ENCODE measurements at regions not wholly inside any gene's neighbourhood (a gene's known extent, or its start where the extent isn't known, plus 50 kb on each side); places are given as distances from the start of the nearest gene placed in this dataset.
"Not testable (repeated sequence)": the region's sequence is repeated elsewhere in the genome, so short reads cannot be mapped to it uniquely, and the experiment has no call there.

GRCh38 chr2:224178056-224178455, 139.0 kb upstream of the SERPINE2 start:
- no peak for DNase-seq (ENCODE audit: low read depth, low spot score)

- DNase-seq (ENCODE audit: low read depth, low spot score), result no peak
These were observed 136.5 kb upstream of the SERPINE2 start for GRCh38 chr2:224175538-224175937.

- DNase-seq (ENCODE audit: low read depth, low spot score), result no peak
These were observed 135.9 kb upstream of the SERPINE2 start for GRCh38 chr2:224174990-224175389.

DNA sequence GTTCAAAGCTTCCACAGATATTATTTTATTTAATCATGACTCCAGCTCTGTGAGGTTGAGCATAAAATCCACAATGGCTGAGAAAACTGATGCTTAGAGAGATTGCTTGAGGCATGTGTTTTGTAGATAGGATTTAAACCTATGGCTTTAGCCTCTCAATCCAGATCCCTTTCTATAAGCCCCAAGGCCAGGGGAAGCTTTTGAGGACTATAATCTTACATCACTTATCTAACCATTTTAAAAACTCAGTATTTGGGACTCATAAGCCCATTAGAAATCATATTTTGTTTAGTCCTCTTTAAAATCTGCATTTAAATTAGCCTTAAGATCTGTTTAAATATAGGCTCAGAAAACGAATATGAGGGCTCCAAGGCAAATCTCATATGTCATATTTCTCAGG, 135.4 kb upstream of the SERPINE2 start:
- DNase-seq (ENCODE audit: low read depth, low spot score), result no peak

GRCh38 chr2:224173933-224174332, 134.8 kb upstream of the SERPINE2 start:
- DNase-seq (ENCODE audit: low read depth, low spot score), result no peak

- no peak for DNase-seq (ENCODE audit: low read depth, low spot score)
These were observed 134.1 kb upstream of the SERPINE2 start for GRCh38 chr2:224173210-224173609.

DNA sequence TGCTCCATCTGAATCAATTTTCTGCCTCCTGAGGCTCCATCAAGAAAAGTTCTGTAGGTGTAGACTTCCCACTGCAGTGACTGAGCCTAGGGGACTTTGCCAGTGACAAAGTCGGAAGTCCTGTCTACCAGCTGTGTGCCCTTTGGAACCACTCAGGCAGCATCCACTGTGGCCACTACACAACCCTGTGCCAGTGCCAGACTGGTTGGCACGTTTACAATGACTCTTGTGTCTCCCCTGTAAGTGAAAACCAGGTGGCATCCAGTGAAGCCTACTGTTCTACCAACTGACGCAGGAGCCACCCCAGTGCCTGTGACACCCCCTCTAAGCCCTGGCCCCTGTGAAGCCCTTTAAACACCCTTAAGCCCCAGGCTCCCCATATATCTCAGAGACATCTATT, 132.1 kb upstream of the SERPINE2 start:
- no peak for DNase-seq (ENCODE audit: low read depth, low spot score)

DNA sequence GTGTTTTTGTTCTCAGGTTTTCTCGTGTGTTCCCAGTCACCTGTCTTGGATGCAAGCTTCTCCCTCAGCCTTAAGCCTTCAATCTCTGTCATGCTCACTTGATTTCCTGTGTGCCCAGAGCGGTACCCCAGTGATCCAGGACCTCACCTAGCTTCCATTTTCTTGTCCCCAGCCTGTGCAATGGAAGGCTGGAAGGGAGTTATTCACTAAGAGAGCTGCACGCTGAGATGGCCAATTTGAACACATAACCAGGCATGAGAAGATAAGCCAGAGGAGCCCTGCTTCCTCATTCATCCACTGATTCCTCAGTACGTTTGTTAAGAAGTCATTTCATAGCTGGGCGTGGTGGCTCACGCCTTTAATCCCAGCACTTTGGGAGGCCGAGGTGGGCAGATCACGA, 130.8 kb upstream of the SERPINE2 start:
- no peak for DNase-seq (ENCODE audit: low read depth, low spot score)

- DNase-seq (ENCODE audit: low read depth, low spot score), result not testable (repeated sequence)
These were observed 128.7 kb upstream of the SERPINE2 start for GRCh38 chr2:224167781-224168180.

DNA sequence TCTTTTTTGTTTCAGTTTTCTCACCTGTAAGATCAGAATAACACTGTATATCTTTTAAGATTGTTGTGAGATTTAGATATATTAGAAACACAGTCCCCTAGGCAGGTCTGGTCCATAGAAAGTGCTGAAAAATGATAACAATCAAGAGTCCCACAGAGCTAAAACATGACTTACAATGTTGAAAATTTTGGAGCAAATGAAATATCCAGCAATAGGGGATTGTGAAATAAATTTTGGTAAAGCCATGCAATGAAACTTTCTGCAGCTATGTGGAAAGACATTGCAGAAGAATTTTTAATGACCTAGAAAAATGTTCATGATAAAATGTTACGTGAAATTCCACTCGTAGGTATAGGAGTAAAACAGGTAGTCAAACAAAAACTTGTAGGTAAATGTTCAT, 127.6 kb upstream of the SERPINE2 start:
- DNase-seq (ENCODE audit: low read depth, low spot score), result no peak

- DNase-seq (ENCODE audit: low read depth, low spot score), result no peak
These were observed 126.8 kb upstream of the SERPINE2 start for GRCh38 chr2:224165901-224166319.

DNA sequence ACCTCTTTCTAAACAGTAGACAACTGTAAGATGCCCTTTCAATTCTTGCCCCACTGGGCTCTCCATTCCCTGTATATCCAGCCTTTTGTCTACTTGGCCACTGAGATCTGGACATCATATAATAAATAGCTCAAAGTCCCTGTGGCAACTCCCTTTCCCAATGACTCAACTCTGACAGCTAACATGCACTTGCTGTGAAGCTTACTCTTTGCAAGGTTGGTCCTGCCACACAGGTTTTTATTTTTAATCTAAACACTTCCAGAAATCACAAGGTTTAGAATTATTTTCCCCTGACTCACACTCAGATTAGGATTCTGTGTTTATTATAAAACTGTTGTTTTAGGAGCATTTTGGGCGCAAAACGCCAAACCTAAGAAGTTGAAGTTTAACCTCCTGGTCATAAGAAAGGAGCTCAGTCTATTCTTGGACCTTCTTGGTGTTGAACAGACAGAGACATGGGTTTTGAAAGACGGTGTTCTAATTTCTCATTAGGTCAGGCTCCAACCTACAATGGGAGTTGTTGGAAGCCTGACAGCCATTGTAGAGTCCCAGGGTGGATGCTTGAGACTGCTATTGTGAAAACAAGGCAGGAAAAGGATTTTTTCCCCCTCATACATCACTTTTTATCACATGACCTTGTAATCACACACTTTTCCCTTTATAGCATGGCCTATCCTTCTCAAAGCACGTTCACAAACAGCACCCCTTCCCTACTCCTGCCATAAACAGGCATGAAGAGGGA, 124.7 kb upstream of the SERPINE2 start:
- no peak for DNase-seq (ENCODE audit: low read depth, low spot score)

GRCh38 chr2:224162122-224162521, 123.0 kb upstream of the SERPINE2 start:
- no peak for DNase-seq (ENCODE audit: low read depth, low spot score)

GRCh38 chr2:224161712-224162111, 122.6 kb upstream of the SERPINE2 start:
- no peak for DNase-seq (ENCODE audit: low read depth, low spot score)

DNA sequence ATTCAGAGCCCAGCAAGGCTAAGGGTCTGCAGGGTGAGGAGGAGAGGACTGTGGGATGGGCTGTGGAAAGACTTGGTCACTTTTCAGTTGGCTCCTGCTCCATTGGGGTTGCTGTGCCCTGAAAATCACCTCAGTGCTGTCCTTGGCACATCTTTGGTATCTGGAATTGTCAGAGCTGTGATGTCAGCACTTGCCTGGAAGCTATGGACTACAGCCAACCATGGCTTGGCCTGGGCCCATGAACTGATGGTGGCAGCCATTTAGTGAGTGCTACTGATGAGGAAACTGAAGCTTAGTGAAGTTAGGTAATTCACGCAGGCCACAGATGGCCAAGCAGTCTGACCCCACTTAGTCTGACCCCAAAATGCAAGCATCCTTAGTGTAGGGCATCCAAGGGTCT, 121.8 kb upstream of the SERPINE2 start:
- DNase-seq (ENCODE audit: low read depth, low spot score), result no peak

- DNase-seq (ENCODE audit: low read depth, low spot score), result no peak
These were observed 120.4 kb upstream of the SERPINE2 start for GRCh38 chr2:224159345-224159928.

- DNase-seq (ENCODE audit: low read depth, low spot score), result no peak
These were observed 119.7 kb upstream of the SERPINE2 start for GRCh38 chr2:224158831-224159230.

DNA sequence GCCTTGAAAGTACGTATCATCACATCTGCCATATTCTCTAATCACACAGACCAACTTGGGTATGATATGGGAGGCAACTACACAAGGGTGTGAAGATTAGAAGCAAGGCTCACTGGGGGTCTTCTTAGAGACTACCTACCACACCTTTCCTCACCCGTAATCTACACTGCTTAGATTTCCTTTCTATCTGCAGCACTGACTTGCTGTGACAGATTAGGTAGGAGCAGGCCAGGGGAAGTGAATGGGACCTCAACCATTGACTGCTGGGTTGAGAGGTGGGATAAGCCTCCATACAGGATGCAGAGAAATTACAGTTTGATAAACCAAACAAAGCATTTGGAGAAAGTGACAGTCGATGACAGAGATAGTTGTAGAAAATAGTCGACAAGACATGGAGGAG, 119.0 kb upstream of the SERPINE2 start:
- DNase-seq (ENCODE audit: low read depth, low spot score), result no peak

DNA sequence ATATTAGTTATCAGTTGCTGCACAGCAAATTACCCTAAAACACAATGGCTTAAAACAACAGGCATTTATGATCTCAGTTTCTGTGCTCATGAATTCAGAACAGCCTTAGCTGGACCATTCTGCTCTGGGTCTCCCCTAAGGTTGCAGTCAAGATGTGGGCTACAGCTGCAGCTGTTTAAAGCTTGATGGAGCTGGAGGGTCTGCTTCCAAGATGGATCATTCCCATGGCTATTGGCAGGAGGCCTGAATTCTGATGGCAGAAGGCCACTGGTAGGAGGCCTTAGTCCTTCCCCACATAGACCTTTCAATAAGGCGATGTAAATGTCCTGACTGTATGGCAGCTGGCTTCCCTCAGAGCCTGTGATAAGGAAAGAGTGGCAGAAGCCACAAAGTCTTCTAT, 118.6 kb upstream of the SERPINE2 start:
- no peak for DNase-seq (ENCODE audit: low read depth, low spot score)

GRCh38 chr2:224156436-224156835, 117.3 kb upstream of the SERPINE2 start:
- DNase-seq (ENCODE audit: low read depth, low spot score), result no peak

DNA sequence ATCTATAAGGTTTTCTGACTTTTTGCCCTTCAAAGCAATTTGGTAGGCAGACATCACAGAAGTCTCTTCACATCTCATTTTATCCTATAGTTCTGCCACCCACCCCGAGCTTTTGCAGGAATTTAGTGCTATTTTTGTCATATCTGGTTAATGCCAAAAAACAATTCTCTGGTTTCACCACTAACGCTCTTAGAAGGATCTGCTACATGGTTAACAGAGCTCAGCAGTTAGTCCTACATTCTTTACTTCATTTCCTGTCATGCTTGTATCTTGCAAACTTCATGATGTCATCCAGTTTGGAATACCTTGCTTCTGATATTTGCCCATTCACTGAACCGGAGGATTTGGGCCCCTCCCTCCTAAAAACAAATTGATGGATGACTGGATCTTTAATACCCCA, 116.8 kb upstream of the SERPINE2 start:
- DNase-seq (ENCODE audit: low read depth, low spot score), result no peak

GRCh38 chr2:224155371-224155770, 116.3 kb upstream of the SERPINE2 start:
- DNase-seq (ENCODE audit: low read depth, low spot score), result no peak

GRCh38 chr2:224151680-224152310, 112.7 kb upstream of the SERPINE2 start:
- no peak for DNase-seq (ENCODE audit: low read depth, low spot score)
